ENCODE measurements at regions not wholly inside any gene's neighbourhood (a gene's known extent, or its start where the extent isn't known, plus 50 kb on each side); places are given as distances from the start of the nearest gene placed in this dataset.

GRCh38 chr5:44189255-44189654 lies 200.0 kb downstream of the FGF10 start:
- TF ChIP-seq CTCF (IDR thresholded peaks at IDR 0.05 in 8 of 11, conservative IDR thresholded peaks at IDR 0.05 in 3 of 11), result no peak
- TF ChIP-seq POLR2A (IDR thresholded peaks at IDR 0.05), result no peak
- TF ChIP-seq POLR2AphosphoS5 (IDR thresholded peaks at IDR 0.05), result no peak

All from spleen (tissue), 7 donors.